Panc1 (cell line): ENCODE measurements at regions not wholly inside any gene's neighbourhood (a gene's known extent, or its start where the extent isn't known, plus 50 kb on each side); places are given as distances from the start of the nearest gene placed in this dataset.

ENCODE experiments used
- ATAC-seq: fragments of 200-7000 bp; cut with Tn5 transposase; 2 replicates; pipeline ENCODE4 v1.9.1; 2020; ENCODE audit warnings: mild to moderate bottlenecking, moderate library complexity
- BruUV-seq: library from RNA; stranded (reverse); fragments of 400-500 nt; replicated peaks from 2 replicates; lab custom pipeline; 2021; lab: Mats Ljungman, UMichigan
- CTCF ChIA-PET: fragments of 300-600 bp; sonication (Branson Sonifier 250); formaldehyde crosslinking; loops from one replicate; lab custom pipeline; 2022; ENCODE audit warnings: antibody characterized with exemption; lab: Charles Lee
- POLR2A ChIA-PET: fragments of 300-600 bp; sonication (Branson Sonifier 250); formaldehyde crosslinking; loops from one replicate; lab custom pipeline; 2022; ENCODE audit warnings: antibody characterized with exemption; lab: Charles Lee
- DNase-seq: peaks from one replicate; pipeline ENCODE4 v3.0.0-alpha.2; 2010; ENCODE audit warnings: low read depth, low spot score
- H3K27ac ChIP-seq: 2 replicates; pipeline ENCODE4 v1.5.1; 2011; ENCODE audit warnings: mild to moderate bottlenecking, low read length, inconsistent platforms
- H3K27me3 ChIP-seq: fragments of 200-500 bp; sonication (Bioruptor generic); 2 replicates; pipeline ENCODE4 v1.6.0; 2014; ENCODE audit warnings: low read length, inconsistent platforms; ENCODE audit not compliant: control insufficient read depth, insufficient read depth
- H3K36me3 ChIP-seq: fragments of 200-500 bp; sonication (Bioruptor generic); 2 replicates; pipeline ENCODE4 v1.5.1; 2014; ENCODE audit warnings: inconsistent platforms, mild to moderate bottlenecking, low read length, moderate library complexity; ENCODE audit not compliant: control insufficient read depth, insufficient read depth
- H3K4me1 ChIP-seq: 2 replicates; pipeline ENCODE4 v1.5.1; 2011; ENCODE audit warnings: inconsistent platforms, mild to moderate bottlenecking, low read length, moderate library complexity; ENCODE audit not compliant: control insufficient read depth, insufficient read depth
- H3K4me3 ChIP-seq, 2 experiments: 2 replicates each; pipeline ENCODE4 v1.5.1; 2011 to 2012; ENCODE audit warnings: low read depth in 2 of 2, low read length in 2 of 2, mild to moderate bottlenecking in 2 of 2, inconsistent platforms in 1 of 2, moderate library complexity in 1 of 2
- H3K9me3 ChIP-seq: fragments of 200-500 bp; sonication (Bioruptor generic); 2 replicates; pipeline ENCODE4 v1.5.1; 2014; ENCODE audit warnings: low read depth, mild to moderate bottlenecking, inconsistent platforms, low read length, moderate library complexity; ENCODE audit not compliant: control insufficient read depth, insufficient read depth
- CTCF ChIP-seq: fragments of 450-650 bp; IDR thresholded peaks from 2 replicates; pipeline ENCODE4 v1.5.1; 2017; ENCODE audit warnings: mild to moderate bottlenecking
- POLR2AphosphoS5 ChIP-seq: IDR thresholded peaks from 2 replicates; pipeline ENCODE4 v1.6.1; 2012; ENCODE audit warnings: mild to moderate bottlenecking, low read depth, low read length, moderate library complexity
- SIN3A ChIP-seq: IDR thresholded peaks from 2 replicates; pipeline ENCODE4 v1.6.1; 2012; ENCODE audit warnings: low read depth, mild to moderate bottlenecking, low read length, moderate library complexity, borderline replicate concordance; ENCODE audit not compliant: insufficient read depth
- TCF7L2 ChIP-seq: IDR thresholded peaks from 2 replicates; pipeline ENCODE4 v1.6.1; 2011; ENCODE audit warnings: mild to moderate bottlenecking, low read depth, low read length, inconsistent platforms
- in situ Hi-C: cut with HindIII; loops from 2 replicates; pipeline ENCODE4 v1.10.0; 2016; ENCODE audit warnings: low sequenced_read_pairs, low pct_unique_long_range_greater_than_20kb
- intact Hi-C: fragments of 100-400 bp; cut with micrococcal nuclease; formaldehyde crosslinking; loops from one replicate; pipeline ENCODE4 v1.10.0; 2022; ENCODE audit not compliant: unreplicated experiment
- TF ChIP-seq, protein P1 (sequence below), 2 experiments: IDR thresholded peaks; 2 replicates each; pipeline ENCODE4 v1.6.1; 2011 to 2012; ENCODE audit warnings: low read depth in 2 of 2, control low read depth in 1 of 2, low read length in 1 of 2, mild to moderate bottlenecking in 1 of 2, moderate library complexity in 1 of 2; ENCODE audit not compliant: insufficient read depth in 1 of 2

DNA sequence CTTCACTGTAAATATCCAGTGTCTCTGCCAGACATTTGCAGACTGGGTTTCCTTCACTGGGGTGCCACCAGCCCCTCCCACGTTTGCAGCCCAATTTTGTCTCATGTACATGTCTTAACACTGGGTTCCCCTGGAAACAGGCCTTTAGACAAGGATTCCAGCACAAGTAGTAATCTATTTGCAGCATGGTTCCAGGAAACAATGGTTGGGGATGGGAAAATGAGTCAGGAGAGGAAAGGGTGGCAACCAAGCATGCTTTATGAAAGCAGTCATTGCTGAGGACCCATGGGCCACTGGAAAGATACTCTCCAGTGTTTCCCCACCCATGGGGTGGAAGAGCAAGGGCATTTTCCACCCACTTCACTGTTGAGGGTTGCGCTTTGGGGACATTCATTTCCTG, 53.6 kb upstream of the FARP1 start:
- no peaks in the 10 kb centered on the region for H3K27me3 ChIP-seq
- TF ChIP-seq TCF7L2 (no peak), CTCF (no peak), SIN3A (no peak), POLR2AphosphoS5 (no peak)
- TF ChIP-seq, protein P1, sequence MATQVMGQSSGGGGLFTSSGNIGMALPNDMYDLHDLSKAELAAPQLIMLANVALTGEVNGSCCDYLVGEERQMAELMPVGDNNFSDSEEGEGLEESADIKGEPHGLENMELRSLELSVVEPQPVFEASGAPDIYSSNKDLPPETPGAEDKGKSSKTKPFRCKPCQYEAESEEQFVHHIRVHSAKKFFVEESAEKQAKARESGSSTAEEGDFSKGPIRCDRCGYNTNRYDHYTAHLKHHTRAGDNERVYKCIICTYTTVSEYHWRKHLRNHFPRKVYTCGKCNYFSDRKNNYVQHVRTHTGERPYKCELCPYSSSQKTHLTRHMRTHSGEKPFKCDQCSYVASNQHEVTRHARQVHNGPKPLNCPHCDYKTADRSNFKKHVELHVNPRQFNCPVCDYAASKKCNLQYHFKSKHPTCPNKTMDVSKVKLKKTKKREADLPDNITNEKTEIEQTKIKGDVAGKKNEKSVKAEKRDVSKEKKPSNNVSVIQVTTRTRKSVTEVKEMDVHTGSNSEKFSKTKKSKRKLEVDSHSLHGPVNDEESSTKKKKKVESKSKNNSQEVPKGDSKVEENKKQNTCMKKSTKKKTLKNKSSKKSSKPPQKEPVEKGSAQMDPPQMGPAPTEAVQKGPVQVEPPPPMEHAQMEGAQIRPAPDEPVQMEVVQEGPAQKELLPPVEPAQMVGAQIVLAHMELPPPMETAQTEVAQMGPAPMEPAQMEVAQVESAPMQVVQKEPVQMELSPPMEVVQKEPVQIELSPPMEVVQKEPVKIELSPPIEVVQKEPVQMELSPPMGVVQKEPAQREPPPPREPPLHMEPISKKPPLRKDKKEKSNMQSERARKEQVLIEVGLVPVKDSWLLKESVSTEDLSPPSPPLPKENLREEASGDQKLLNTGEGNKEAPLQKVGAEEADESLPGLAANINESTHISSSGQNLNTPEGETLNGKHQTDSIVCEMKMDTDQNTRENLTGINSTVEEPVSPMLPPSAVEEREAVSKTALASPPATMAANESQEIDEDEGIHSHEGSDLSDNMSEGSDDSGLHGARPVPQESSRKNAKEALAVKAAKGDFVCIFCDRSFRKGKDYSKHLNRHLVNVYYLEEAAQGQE (IDR thresholded peaks at IDR 0.05; ENCODE audit: insufficient read depth in 1 of 2, low read depth in 2 of 2, low read length in 1 of 2): no peak
- BruUV-seq: no TSS peak
- POLR2A ChIA-PET: no interaction called here
- no peak for ATAC-seq
- no peaks in the 10 kb centered on the region for H3K36me3 ChIP-seq
- in situ Hi-C loops (no loop called here), intact Hi-C loops (no loop called here)
- no peaks in the 10 kb centered on the region for H3K9me3 ChIP-seq
- H3K4me1 ChIP-seq: no peaks in the 10 kb centered on the region
- H3K27ac ChIP-seq: no peak overlapping the region
- CTCF ChIA-PET: no interaction called here
- no peak for DNase-seq
- no peak overlapping the region for H3K4me3 ChIP-seq

- in situ Hi-C loops: no loop called here
- no peaks in the 10 kb centered on the region for H3K27me3 ChIP-seq
- no peak for DNase-seq
- BruUV-seq: no TSS peak
- H3K36me3 ChIP-seq: no peaks in the 10 kb centered on the region
- ATAC-seq: no peak
- POLR2A ChIA-PET: no interaction called here
- no peak for TF ChIP-seq TCF7L2
- no peak for TF ChIP-seq CTCF
- TF ChIP-seq SIN3A: no peak
- TF ChIP-seq, protein P1 (IDR thresholded peaks at IDR 0.05; ENCODE audit: insufficient read depth in 1 of 2, low read depth in 2 of 2, low read length in 1 of 2): no peak
- no peak for TF ChIP-seq POLR2AphosphoS5
- CTCF ChIA-PET: no interaction called here
- no peak overlapping the region for H3K27ac ChIP-seq
- no peaks in the 10 kb centered on the region for H3K4me1 ChIP-seq
- H3K4me3 ChIP-seq: no peak overlapping the region
- intact Hi-C loops: no loop called here
- H3K9me3 ChIP-seq: no peaks in the 10 kb centered on the region
These were observed 50.0 kb upstream of the FARP1 start for GRCh38 chr13:98092888-98093287.
